Subcutaneous abdominal adipose tissue (tissue), 5 donors: ENCODE measurements at regions not wholly inside any gene's neighbourhood (a gene's known extent, or its start where the extent isn't known, plus 50 kb on each side); places are given as distances from the start of the nearest gene placed in this dataset.

Experiments used
- H3K27ac ChIP-seq: one replicate; pipeline ENCODE4 v1.7.0; 2013; ENCODE audit warnings: low read depth, mild to moderate bottlenecking, inconsistent platforms, low read length, moderate library complexity
- H3K27me3 ChIP-seq, 5 donors: one replicate each; pipeline ENCODE4 v1.7.0; 2013; ENCODE audit warnings: low read length in 5 of 5, inconsistent platforms in 1 of 5; ENCODE audit not compliant: control insufficient read depth in 5 of 5, insufficient read depth in 4 of 5
- H3K36me3 ChIP-seq, 5 donors: one replicate each; pipeline ENCODE4 v1.7.0; 2013; ENCODE audit warnings: low read length in 5 of 5; ENCODE audit not compliant: control insufficient read depth in 5 of 5, insufficient read depth in 5 of 5
- H3K4me1 ChIP-seq, 5 donors: one replicate each; pipeline ENCODE4 v1.7.0; 2013; ENCODE audit warnings: low read length in 5 of 5, mild to moderate bottlenecking in 3 of 5, moderate library complexity in 1 of 5; ENCODE audit not compliant: control insufficient read depth in 5 of 5, insufficient read depth in 5 of 5
- H3K4me3 ChIP-seq, 5 donors: one replicate each; pipeline ENCODE4 v1.7.0; 2013; ENCODE audit warnings: low read length in 5 of 5, low read depth in 1 of 5
- H3K9ac ChIP-seq, 5 donors: one replicate each; pipeline ENCODE4 v1.7.0; 2013; ENCODE audit warnings: low read length in 5 of 5, mild to moderate bottlenecking in 4 of 5, moderate library complexity in 3 of 5
- H3K9me3 ChIP-seq, 5 donors: one replicate each; pipeline ENCODE4 v1.7.0; 2013; ENCODE audit warnings: low read length in 5 of 5; ENCODE audit not compliant: control insufficient read depth in 5 of 5
- donor health status: healthy.
- donor health status: healthy.
- donor health status: healthy.
- donor health status: healthy.
- donor health status: healthy.

GRCh38 chr20:54716790-54717189 is 241.4 kb downstream of the DOK5 start:
- H3K27ac ChIP-seq: peak overlapping the region; percentile 59
- no peak overlapping the region for H3K4me3 ChIP-seq
- no peak overlapping the region for H3K9ac ChIP-seq
- H3K36me3 ChIP-seq: no peaks in the 10 kb centered on the region
- H3K9me3 ChIP-seq: no peaks in the 10 kb centered on the region
- no peaks in the 10 kb centered on the region for H3K27me3 ChIP-seq
- H3K4me1 ChIP-seq: peaks cover 0 to 27% (median 17%) of the 10 kb centered on the region in 5 donors

GRCh38 chr20:54716174-54716747 is 240.9 kb downstream of the DOK5 start:
- Histone ChIP-seq H3K36me3 (no peaks in the 10 kb centered on the region), H3K4me1 (peaks cover 0 to 27% (median 17%) of the 10 kb centered on the region in 5 donors), H3K9me3 (no peaks in the 10 kb centered on the region), H3K27me3 (no peaks in the 10 kb centered on the region), H3K9ac (no peak overlapping the region), H3K4me3 (no peak overlapping the region), H3K27ac (peak overlapping the region; percentile 59)

GRCh38 chr20:54714817-54715216 is 239.4 kb downstream of the DOK5 start:
- Histone ChIP-seq H3K4me3 (no peak overlapping the region), H3K4me1 (peaks cover 0 to 27% (median 17%) of the 10 kb centered on the region in 5 donors), H3K36me3 (no peaks in the 10 kb centered on the region), H3K9ac (no peak overlapping the region), H3K27me3 (no peaks in the 10 kb centered on the region), H3K27ac (no peak overlapping the region), H3K9me3 (no peaks in the 10 kb centered on the region)

- H3K27me3 ChIP-seq: no peaks in the 10 kb centered on the region
- H3K9ac ChIP-seq: no peak overlapping the region
- no peaks in the 10 kb centered on the region for H3K36me3 ChIP-seq
Measured at GRCh38 chr20:54713727-54714126, 238.3 kb downstream of the DOK5 start.

GRCh38 chr20:54711071-54711470 is 235.7 kb downstream of the DOK5 start:
- H3K4me3 ChIP-seq: no peak overlapping the region
- H3K9ac ChIP-seq: no peak overlapping the region
- H3K36me3 ChIP-seq: no peaks in the 10 kb centered on the region
- peaks cover 0 to 2% (median 0%) of the 10 kb centered on the region in 5 donors for H3K9me3 ChIP-seq
- peaks cover 0 to 4% (median under 1%) of the 10 kb centered on the region in 5 donors for H3K4me1 ChIP-seq
- no peak overlapping the region for H3K27ac ChIP-seq
- H3K27me3 ChIP-seq: no peaks in the 10 kb centered on the region

More at GRCh38 chr20:54713727-54714126, 238.3 kb downstream of the DOK5 start:
- H3K27ac ChIP-seq: no peak overlapping the region
- H3K9me3 ChIP-seq: no peaks in the 10 kb centered on the region
- H3K4me1 ChIP-seq: peaks cover 0 to 27% (median 17%) of the 10 kb centered on the region in 5 donors
- no peak overlapping the region for H3K4me3 ChIP-seq

GRCh38 chr20:54710341-54710740 is 234.9 kb downstream of the DOK5 start:
- peaks cover 0 to 2% (median 0%) of the 10 kb centered on the region in 5 donors for H3K9me3 ChIP-seq
- H3K27me3 ChIP-seq: no peaks in the 10 kb centered on the region
- H3K4me1 ChIP-seq: no peaks in the 10 kb centered on the region
- no peak overlapping the region for H3K9ac ChIP-seq
- no peak overlapping the region for H3K4me3 ChIP-seq
- H3K36me3 ChIP-seq: no peaks in the 10 kb centered on the region
- no peak overlapping the region for H3K27ac ChIP-seq

GRCh38 chr20:54708229-54708628 is 232.8 kb downstream of the DOK5 start:
- H3K36me3 ChIP-seq: no peaks in the 10 kb centered on the region
- no peaks in the 10 kb centered on the region for H3K27me3 ChIP-seq
- no peak overlapping the region for H3K27ac ChIP-seq
- no peaks in the 10 kb centered on the region for H3K4me1 ChIP-seq
- H3K9me3 ChIP-seq: peaks cover 0 to 2% (median 0%) of the 10 kb centered on the region in 5 donors
- no peak overlapping the region for H3K4me3 ChIP-seq
- H3K9ac ChIP-seq: no peak overlapping the region

- Histone ChIP-seq H3K4me3 (no peak overlapping the region), H3K27me3 (no peaks in the 10 kb centered on the region), H3K27ac (no peak overlapping the region), H3K9me3 (peaks cover 0 to 2% (median 0%) of the 10 kb centered on the region in 5 donors), H3K9ac (no peak overlapping the region), H3K36me3 (no peaks in the 10 kb centered on the region), H3K4me1 (no peaks in the 10 kb centered on the region)
Measured at GRCh38 chr20:54707801-54708200, 232.4 kb downstream of the DOK5 start.

- H3K9me3 ChIP-seq: peaks cover 0 to 2% (median 0%) of the 10 kb centered on the region in 5 donors
- no peak overlapping the region for H3K27ac ChIP-seq
- H3K27me3 ChIP-seq: no peaks in the 10 kb centered on the region
- H3K4me1 ChIP-seq: no peaks in the 10 kb centered on the region
- no peak overlapping the region for H3K4me3 ChIP-seq
- no peak overlapping the region for H3K9ac ChIP-seq
- H3K36me3 ChIP-seq: no peaks in the 10 kb centered on the region
Measured at GRCh38 chr20:54706581-54706980, 231.2 kb downstream of the DOK5 start.

GRCh38 chr20:54704032-54704635 is 228.7 kb downstream of the DOK5 start:
- H3K4me3 ChIP-seq: no peak overlapping the region
- no peak overlapping the region for H3K9ac ChIP-seq
- no peak overlapping the region for H3K27ac ChIP-seq
- peaks cover 0 to 2% (median 0%) of the 10 kb centered on the region in 5 donors for H3K9me3 ChIP-seq
- H3K4me1 ChIP-seq: no peaks in the 10 kb centered on the region
- no peaks in the 10 kb centered on the region for H3K27me3 ChIP-seq
- H3K36me3 ChIP-seq: no peaks in the 10 kb centered on the region
